Tibial artery (tissue), 4 donors: ENCODE measurements at regions not wholly inside any gene's neighbourhood (a gene's known extent, or its start where the extent isn't known, plus 50 kb on each side); places are given as distances from the start of the nearest gene placed in this dataset.

Experiments
- DNase-seq, 2 donors: peaks; one replicate each; pipeline ENCODE4 v3.0.0-alpha.2; 2019
- H3K27ac ChIP-seq, 2 donors: fragments of 200-600 bp; sonication (generic) in 1 of 2; 1 replicate in 1 of 2; 2 replicates in 1 of 2; pipeline ENCODE4 v1.5.1; 2018 to 2019; ENCODE audit warnings: mild to moderate bottlenecking in 1 of 2
- H3K27me3 ChIP-seq, 2 donors: fragments of 200-600 bp; sonication (generic) in 1 of 2; one replicate each; pipeline versions ENCODE4 v1.5.1 to v1.6.0; 2016 to 2019
- H3K36me3 ChIP-seq, 3 donors: fragments of 200-600 bp; sonication (generic) in 2 of 3; one replicate each; pipeline ENCODE4 v1.5.1; 2016 to 2019; ENCODE audit warnings: mild to moderate bottlenecking in 2 of 3
- H3K4me1 ChIP-seq, 4 donors: fragments of 200-600 bp; sonication (generic) in 2 of 4; 1 replicate in 3 of 4; 2 replicates in 1 of 4; pipeline ENCODE4 v1.5.1; 2016 to 2019
- H3K4me3 ChIP-seq, 2 donors: fragments of 200-600 bp; sonication (generic) in 1 of 2; 1 replicate in 1 of 2; 2 replicates in 1 of 2; pipeline ENCODE4 v1.5.1; 2018 to 2019; ENCODE audit warnings: mild to moderate bottlenecking in 2 of 2
- H3K9me3 ChIP-seq, 3 donors: fragments of 200-600 bp; sonication (generic) in 1 of 3; one replicate each; pipeline ENCODE4 v1.5.1; 2016 to 2019
- intact Hi-C: fragments of 100-400 bp; cut with DNase I; formaldehyde crosslinking; loops from one replicate; pipeline ENCODE4 v1.15.0; 2023; ENCODE audit warnings: low total_unique reads
- TF ChIP-seq, protein P1 (sequence below), 2 experiments: fragments of 200-600 bp in 1 of 2; fragments of 450-650 bp in 1 of 2; IDR thresholded peaks; one replicate each; pipeline ENCODE4 v1.5.1; 2017 to 2019; ENCODE audit warnings: antibody characterized with exemption in 2 of 2, mild to moderate bottlenecking in 1 of 2, moderate library complexity in 1 of 2

DNA sequence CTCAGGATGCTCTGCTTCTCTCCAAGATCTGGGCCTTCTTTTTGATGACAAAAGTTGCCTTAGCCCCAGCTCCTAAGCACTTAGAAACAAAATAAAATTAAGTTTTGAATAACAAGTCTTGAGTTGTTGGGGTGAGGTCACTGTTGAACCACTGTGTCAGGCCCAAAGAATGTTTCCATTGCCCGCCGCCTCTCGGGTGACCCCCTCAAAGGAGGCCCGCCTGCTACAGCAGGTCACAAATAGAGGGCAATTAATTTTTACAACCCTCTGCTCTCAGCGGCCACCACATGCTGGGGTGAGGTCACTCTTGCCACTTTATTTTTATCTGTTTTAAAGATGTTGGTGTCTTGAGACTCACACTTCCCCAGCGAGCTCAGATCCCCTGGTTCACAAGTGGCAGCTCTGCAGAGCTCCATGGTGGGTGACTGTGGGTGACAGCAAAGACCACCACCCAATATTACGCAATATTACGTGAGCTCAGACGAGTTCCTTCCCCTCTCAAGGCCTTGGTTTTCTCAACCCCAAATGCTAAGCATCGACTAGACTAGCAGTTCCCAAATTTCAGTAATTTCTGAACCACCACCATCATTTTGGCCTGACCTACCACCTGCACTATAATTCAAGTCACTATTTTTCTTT is 247.7 kb upstream of the PMEPA1 start:
- Histone ChIP-seq H3K27ac (peak overlapping the region in 1 of 2 donors; percentile 62), H3K4me3 (no peak overlapping the region), H3K27me3 (no peaks in the 10 kb centered on the region), H3K4me1 (peaks cover 0 to 30% (median 25%) of the 10 kb centered on the region in 4 donors), H3K9me3 (no peaks in the 10 kb centered on the region), H3K36me3 (no peaks in the 10 kb centered on the region)
- no peak for DNase-seq
- intact Hi-C loops: no loop called here
- TF ChIP-seq, protein P1, sequence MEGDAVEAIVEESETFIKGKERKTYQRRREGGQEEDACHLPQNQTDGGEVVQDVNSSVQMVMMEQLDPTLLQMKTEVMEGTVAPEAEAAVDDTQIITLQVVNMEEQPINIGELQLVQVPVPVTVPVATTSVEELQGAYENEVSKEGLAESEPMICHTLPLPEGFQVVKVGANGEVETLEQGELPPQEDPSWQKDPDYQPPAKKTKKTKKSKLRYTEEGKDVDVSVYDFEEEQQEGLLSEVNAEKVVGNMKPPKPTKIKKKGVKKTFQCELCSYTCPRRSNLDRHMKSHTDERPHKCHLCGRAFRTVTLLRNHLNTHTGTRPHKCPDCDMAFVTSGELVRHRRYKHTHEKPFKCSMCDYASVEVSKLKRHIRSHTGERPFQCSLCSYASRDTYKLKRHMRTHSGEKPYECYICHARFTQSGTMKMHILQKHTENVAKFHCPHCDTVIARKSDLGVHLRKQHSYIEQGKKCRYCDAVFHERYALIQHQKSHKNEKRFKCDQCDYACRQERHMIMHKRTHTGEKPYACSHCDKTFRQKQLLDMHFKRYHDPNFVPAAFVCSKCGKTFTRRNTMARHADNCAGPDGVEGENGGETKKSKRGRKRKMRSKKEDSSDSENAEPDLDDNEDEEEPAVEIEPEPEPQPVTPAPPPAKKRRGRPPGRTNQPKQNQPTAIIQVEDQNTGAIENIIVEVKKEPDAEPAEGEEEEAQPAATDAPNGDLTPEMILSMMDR (IDR thresholded peaks at IDR 0.05): no peak

DNA sequence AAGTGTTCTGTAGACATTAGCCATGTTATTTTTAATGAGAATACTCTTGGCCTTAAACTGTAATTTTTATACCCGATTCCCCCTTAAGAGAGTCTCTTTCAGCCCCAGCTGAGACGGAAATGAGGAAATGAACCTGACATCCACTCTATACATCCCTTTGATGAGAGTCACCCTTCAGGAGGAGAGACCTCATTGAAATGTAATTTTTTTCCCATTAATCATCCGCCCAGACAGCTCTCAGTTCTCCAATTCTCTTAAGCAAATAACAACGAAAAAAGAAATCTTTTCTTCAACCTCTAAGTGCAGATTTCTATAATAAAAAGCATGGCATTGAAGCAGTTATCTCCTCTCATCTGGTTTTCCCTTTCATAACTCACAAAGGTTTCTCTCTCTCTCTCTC is 243.8 kb upstream of the PMEPA1 start:
- Histone ChIP-seq H3K4me1 (peaks cover 0 to 17% (median 7%) of the 10 kb centered on the region in 4 donors), H3K27ac (no peak overlapping the region), H3K36me3 (no peaks in the 10 kb centered on the region), H3K27me3 (no peaks in the 10 kb centered on the region), H3K9me3 (no peaks in the 10 kb centered on the region), H3K4me3 (no peak overlapping the region)
- intact Hi-C loops: no loop called here
- TF ChIP-seq, protein P1 (IDR thresholded peaks at IDR 0.05): no peak
- no peak for DNase-seq

- TF ChIP-seq, protein P1 (IDR thresholded peaks at IDR 0.05): no peak
- Histone ChIP-seq H3K4me3 (no peak overlapping the region), H3K27me3 (no peaks in the 10 kb centered on the region), H3K4me1 (peaks cover 0 to 16% (median 4%) of the 10 kb centered on the region in 4 donors), H3K27ac (no peak overlapping the region), H3K36me3 (no peaks in the 10 kb centered on the region), H3K9me3 (no peaks in the 10 kb centered on the region)
- DNase-seq: no peak
- intact Hi-C loops: no loop called here
These were observed 242.3 kb upstream of the PMEPA1 start for GRCh38 chr20:57952136-57952535.

DNA sequence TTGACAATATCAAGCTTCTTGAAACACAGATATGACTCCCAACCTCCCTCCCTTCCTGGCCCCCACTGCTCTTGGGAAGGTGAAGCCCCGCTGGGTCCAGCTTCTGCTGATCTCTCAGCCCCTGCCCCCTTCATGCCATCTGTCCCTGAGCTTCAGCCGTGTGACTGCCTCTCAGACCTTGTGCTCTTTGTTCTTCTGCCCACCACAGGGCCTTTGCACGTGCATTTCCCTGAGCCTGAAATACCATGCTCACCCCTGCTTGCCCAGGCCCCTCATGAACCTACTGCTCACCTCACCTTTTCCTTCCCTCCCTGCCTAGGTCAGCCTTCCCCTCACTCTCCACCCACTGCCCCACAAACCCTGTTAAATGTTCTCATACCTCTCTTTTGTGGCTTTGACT is 241.7 kb upstream of the PMEPA1 start:
- Histone ChIP-seq H3K27ac (no peak overlapping the region), H3K4me1 (peaks cover 0 to 12% (median 4%) of the 10 kb centered on the region in 4 donors), H3K36me3 (no peaks in the 10 kb centered on the region), H3K4me3 (no peak overlapping the region), H3K27me3 (no peaks in the 10 kb centered on the region), H3K9me3 (no peaks in the 10 kb centered on the region)
- no peak for DNase-seq
- intact Hi-C loops: no loop called here
- TF ChIP-seq, protein P1 (IDR thresholded peaks at IDR 0.05): no peak

GRCh38 chr20:57950764-57951485 is 241.1 kb upstream of the PMEPA1 start:
- Histone ChIP-seq H3K4me1 (peaks cover 0 to 12% (median 4%) of the 10 kb centered on the region in 4 donors), H3K27ac (no peak overlapping the region), H3K36me3 (no peaks in the 10 kb centered on the region), H3K27me3 (no peaks in the 10 kb centered on the region), H3K4me3 (no peak overlapping the region), H3K9me3 (no peaks in the 10 kb centered on the region)
- no peak for DNase-seq
- intact Hi-C loops: no loop called here
- TF ChIP-seq, protein P1 (IDR thresholded peaks at IDR 0.05): no peak
